Activated naive CD8-positive, alpha-beta T cell treated with anti-CD3 and anti-CD28 coated beads, Interleukin-2, amount 50 U/mL, for 24 hours (primary cell): ENCODE measurements at regions not wholly inside any gene's neighbourhood (a gene's known extent, or its start where the extent isn't known, plus 50 kb on each side); places are given as distances from the start of the nearest gene placed in this dataset.

Experiments used
- ATAC-seq: fragments of 150-1000 bp; cut with Tn5 transposase; one replicate; pipeline ENCODE4 v1.10.0; 2021
- DNase-seq: peaks from one replicate; pipeline ENCODE4 v3.0.0; 2021
- H3K27ac Mint-ChIP-seq: one replicate; pipeline ENCODE4 v1.8.0; 2021; ENCODE audit warnings: mild to moderate bottlenecking, mixed read lengths
- H3K27me3 Mint-ChIP-seq: one replicate; pipeline ENCODE4 v1.8.0; 2021; ENCODE audit warnings: mixed read lengths
- H3K36me3 Mint-ChIP-seq: one replicate; pipeline ENCODE4 v1.8.0; 2021; ENCODE audit warnings: low read depth, mixed read lengths
- H3K4me1 Mint-ChIP-seq: one replicate; pipeline ENCODE4 v1.8.0; 2021; ENCODE audit warnings: mixed read lengths
- H3K4me3 Mint-ChIP-seq: one replicate; pipeline ENCODE4 v1.8.0; 2021; ENCODE audit warnings: mild to moderate bottlenecking, moderate library complexity, mixed read lengths
- H3K9me3 Mint-ChIP-seq: one replicate; pipeline ENCODE4 v1.8.0; 2021; ENCODE audit warnings: mixed read lengths

GRCh38 chr5:143739746-143740145 lies 72.2 kb upstream of the HMHB1 start:
- no peaks in the 10 kb centered on the region for H3K27me3 Mint-ChIP-seq
- no peak overlapping the region for H3K4me3 Mint-ChIP-seq
- no peaks in the 10 kb centered on the region for H3K36me3 Mint-ChIP-seq
- H3K4me1 Mint-ChIP-seq: peaks cover 4% of the 10 kb centered on the region
- H3K9me3 Mint-ChIP-seq: no peaks in the 10 kb centered on the region
- DNase-seq (no peak), ATAC-seq (no peak)
- H3K27ac Mint-ChIP-seq: no peak overlapping the region

DNA sequence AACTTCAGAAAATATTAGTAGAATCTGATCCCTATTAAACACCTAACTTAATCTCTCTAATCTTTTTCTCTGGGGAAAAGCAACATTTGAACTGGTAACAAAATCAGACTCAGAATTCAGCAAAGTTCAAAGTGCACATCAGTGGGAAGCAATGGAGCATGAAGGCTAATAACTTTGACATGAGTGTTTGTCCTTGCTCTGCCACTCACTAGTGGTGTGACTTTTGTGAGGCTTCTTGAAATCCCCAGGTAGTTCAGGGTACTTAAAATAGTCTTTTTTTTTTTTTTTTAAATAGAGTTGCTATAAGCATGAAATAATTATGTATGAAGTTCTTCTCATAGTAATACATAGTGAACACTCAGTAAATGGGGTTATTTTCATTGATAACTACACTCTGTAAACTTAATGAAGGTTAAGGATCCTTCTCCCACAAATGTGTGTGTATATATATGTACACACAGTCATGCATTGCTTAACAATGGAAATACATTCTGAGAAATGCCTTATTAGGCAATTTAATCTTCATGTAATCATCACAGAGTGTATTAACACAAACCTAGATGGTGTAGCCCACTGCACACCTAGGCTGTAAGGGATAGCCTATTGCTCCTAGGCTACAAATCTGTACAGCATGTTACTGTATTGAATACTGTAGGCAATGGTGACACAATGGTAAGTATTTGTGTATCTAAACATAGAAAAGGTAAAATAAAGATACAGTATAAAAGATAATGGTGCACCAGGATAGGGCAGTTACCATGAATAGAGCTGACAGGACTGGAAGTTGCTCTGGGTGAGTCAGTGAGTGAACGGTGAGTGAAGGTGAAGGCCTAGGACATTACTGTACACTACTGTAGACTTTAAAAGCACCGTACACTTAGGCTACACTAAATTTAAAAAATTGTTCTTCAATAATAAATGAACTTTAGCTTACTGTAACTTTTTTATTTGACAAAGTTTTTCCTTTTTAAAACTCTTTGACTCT lies 73.3 kb upstream of the HMHB1 start:
- no peaks in the 10 kb centered on the region for H3K36me3 Mint-ChIP-seq
- H3K27me3 Mint-ChIP-seq: no peaks in the 10 kb centered on the region
- no peak for ATAC-seq
- H3K9me3 Mint-ChIP-seq: no peaks in the 10 kb centered on the region
- H3K4me1 Mint-ChIP-seq: peaks cover 4% of the 10 kb centered on the region
- no peak overlapping the region for H3K27ac Mint-ChIP-seq
- no peak overlapping the region for H3K4me3 Mint-ChIP-seq
- no peak for DNase-seq

GRCh38 chr5:143737062-143737461 lies 74.9 kb upstream of the HMHB1 start:
- ATAC-seq: no peak
- Mint-ChIP-seq H3K4me1 (peaks cover 4% of the 10 kb centered on the region), H3K27ac (no peak overlapping the region), H3K9me3 (no peaks in the 10 kb centered on the region), H3K36me3 (no peaks in the 10 kb centered on the region), H3K27me3 (no peaks in the 10 kb centered on the region), H3K4me3 (no peak overlapping the region)
- DNase-seq: no peak

DNA sequence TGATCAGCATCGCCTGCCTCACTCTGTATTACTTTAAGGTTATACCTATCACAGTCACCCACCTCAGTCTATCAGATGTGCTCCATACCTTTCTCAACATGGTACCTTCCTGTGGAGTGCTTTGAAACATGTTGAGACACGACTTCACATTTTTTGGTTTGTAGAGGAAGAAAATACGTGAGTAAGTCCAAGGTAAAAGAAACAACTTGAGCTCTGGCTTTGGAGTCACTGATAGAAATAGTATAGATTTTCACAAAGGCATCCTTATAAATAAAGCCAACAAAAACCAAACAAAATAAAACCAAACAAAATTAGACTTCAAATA lies 77.5 kb upstream of the HMHB1 start:
- Mint-ChIP-seq H3K27ac (no peak overlapping the region), H3K27me3 (no peaks in the 10 kb centered on the region), H3K4me3 (no peak overlapping the region), H3K4me1 (no peaks in the 10 kb centered on the region), H3K9me3 (no peaks in the 10 kb centered on the region), H3K36me3 (no peaks in the 10 kb centered on the region)
- DNase-seq (no peak), ATAC-seq (no peak)

GRCh38 chr5:143733665-143734455 lies 78.1 kb upstream of the HMHB1 start:
- Mint-ChIP-seq H3K36me3 (no peaks in the 10 kb centered on the region), H3K4me3 (no peak overlapping the region), H3K4me1 (no peaks in the 10 kb centered on the region), H3K9me3 (no peaks in the 10 kb centered on the region), H3K27me3 (peaks cover 2% of the 10 kb centered on the region), H3K27ac (no peak overlapping the region)
- DNase-seq (no peak), ATAC-seq (no peak)

DNA sequence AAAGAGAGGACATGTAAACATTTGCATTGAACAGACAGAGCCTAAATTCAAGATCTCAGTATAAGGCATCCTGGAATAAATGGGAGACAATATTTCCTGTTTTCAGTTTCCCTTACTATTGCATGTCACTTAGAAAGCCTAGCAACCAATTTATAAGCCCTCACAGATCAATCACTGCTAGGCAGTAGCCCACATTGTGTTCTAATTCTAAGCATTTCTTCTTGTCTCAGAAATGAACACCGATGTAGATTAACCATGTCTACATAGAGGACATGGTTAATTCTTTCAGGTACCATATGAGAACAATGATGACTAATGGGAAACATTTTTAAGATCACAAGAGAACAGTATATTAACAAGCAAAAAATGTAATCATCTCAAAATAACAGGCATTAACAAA lies 79.6 kb upstream of the HMHB1 start:
- peaks cover 2% of the 10 kb centered on the region for H3K27me3 Mint-ChIP-seq
- H3K9me3 Mint-ChIP-seq: no peaks in the 10 kb centered on the region
- DNase-seq: no peak
- no peak overlapping the region for H3K4me3 Mint-ChIP-seq
- no peak for ATAC-seq
- no peak overlapping the region for H3K27ac Mint-ChIP-seq
- no peaks in the 10 kb centered on the region for H3K4me1 Mint-ChIP-seq
- no peaks in the 10 kb centered on the region for H3K36me3 Mint-ChIP-seq

GRCh38 chr5:143730112-143730801 lies 81.7 kb upstream of the HMHB1 start:
- Mint-ChIP-seq H3K4me3 (no peak overlapping the region), H3K27me3 (peaks cover 2% of the 10 kb centered on the region), H3K9me3 (peaks cover 4% of the 10 kb centered on the region), H3K27ac (no peak overlapping the region), H3K36me3 (no peaks in the 10 kb centered on the region), H3K4me1 (no peaks in the 10 kb centered on the region)
- DNase-seq: no peak
- ATAC-seq: no peak

GRCh38 chr5:143729334-143729946 lies 82.5 kb upstream of the HMHB1 start:
- Mint-ChIP-seq H3K27me3 (peaks cover 5% of the 10 kb centered on the region), H3K4me3 (no peak overlapping the region), H3K9me3 (peaks cover 12% of the 10 kb centered on the region), H3K36me3 (peaks cover 4% of the 10 kb centered on the region), H3K4me1 (no peaks in the 10 kb centered on the region), H3K27ac (no peak overlapping the region)
- DNase-seq: no peak
- ATAC-seq: no peak

DNA sequence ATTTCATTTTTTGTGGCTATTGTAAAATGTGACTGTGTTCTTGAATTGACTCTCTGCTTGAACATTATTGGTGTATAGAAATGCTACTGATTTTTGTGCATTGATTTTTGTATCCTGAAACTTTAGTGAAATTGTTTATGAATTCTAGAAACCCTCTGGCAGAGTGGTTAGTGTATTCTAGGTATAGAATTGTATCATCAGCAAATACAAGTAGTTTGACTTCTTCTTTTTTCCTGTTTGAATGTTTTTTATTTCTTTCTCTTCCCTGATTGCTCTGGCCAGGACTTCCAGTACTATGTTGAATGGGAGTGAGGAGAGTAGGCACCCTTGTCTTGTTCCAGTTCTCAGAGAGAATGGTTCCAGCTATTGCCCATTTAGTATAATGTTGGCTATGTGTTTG lies 88.8 kb upstream of the HMHB1 start:
- DNase-seq (no peak), ATAC-seq (no peak)
- peaks cover 3% of the 10 kb centered on the region for H3K27me3 Mint-ChIP-seq
- no peaks in the 10 kb centered on the region for H3K4me1 Mint-ChIP-seq
- no peak overlapping the region for H3K4me3 Mint-ChIP-seq
- H3K27ac Mint-ChIP-seq: no peak overlapping the region
- H3K36me3 Mint-ChIP-seq: peaks cover 4% of the 10 kb centered on the region
- H3K9me3 Mint-ChIP-seq: peaks cover 22% of the 10 kb centered on the region

- Mint-ChIP-seq H3K9me3 (peaks cover 22% of the 10 kb centered on the region), H3K4me3 (no peak overlapping the region), H3K4me1 (no peaks in the 10 kb centered on the region), H3K27me3 (peaks cover 3% of the 10 kb centered on the region), H3K27ac (no peak overlapping the region), H3K36me3 (peaks cover 4% of the 10 kb centered on the region)
- no peak for DNase-seq
- no peak for ATAC-seq
Measured at GRCh38 chr5:143721925-143722324, 90.0 kb upstream of the HMHB1 start.

DNA sequence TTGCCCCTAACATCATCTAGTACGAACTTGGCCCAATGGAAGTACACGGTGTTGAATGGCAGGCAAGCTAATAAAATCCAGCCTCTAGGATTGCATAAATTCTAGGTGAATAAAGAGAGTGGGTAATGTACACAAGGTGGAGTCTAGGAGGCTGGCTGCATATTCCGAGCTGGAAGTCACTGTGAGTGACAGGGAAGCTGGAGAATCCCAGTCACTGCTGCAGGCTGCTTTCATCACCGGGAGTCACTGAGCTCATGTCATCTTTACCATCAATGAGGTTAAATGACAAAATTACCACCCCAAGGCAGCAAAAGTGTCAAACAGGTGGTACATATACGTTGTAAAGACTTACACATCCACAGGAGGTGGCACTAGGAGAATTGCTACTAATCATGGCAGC lies 91.3 kb upstream of the HMHB1 start:
- Mint-ChIP-seq H3K27ac (no peak overlapping the region), H3K4me1 (no peaks in the 10 kb centered on the region), H3K9me3 (peaks cover 21% of the 10 kb centered on the region), H3K4me3 (no peak overlapping the region), H3K36me3 (peaks cover 4% of the 10 kb centered on the region), H3K27me3 (peaks cover 3% of the 10 kb centered on the region)
- ATAC-seq: no peak
- DNase-seq: no peak

DNA sequence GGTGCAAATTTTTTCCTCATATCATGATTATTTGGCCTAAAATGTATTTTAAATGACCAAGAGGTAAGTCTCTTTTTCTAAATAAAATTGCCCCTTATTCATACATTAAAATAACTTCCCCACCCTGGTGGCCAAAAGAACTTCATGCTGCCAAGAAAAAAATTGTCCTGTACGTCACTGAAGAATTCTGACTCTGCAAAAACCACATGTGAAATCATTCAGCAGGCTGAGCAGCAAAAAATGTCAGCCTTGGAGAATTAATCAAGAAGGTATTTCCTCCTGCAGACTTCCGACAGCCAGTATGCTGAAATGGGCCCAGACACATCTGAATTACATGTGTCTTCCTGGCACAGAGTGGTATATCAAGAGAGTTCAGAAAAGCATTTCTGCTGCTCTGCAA lies 94.6 kb upstream of the HMHB1 start:
- no peak for DNase-seq
- Mint-ChIP-seq H3K27me3 (no peaks in the 10 kb centered on the region), H3K27ac (no peak overlapping the region), H3K36me3 (no peaks in the 10 kb centered on the region), H3K9me3 (no peaks in the 10 kb centered on the region), H3K4me3 (no peak overlapping the region), H3K4me1 (no peaks in the 10 kb centered on the region)
- no peak for ATAC-seq

GRCh38 chr5:143716881-143717280 lies 95.1 kb upstream of the HMHB1 start:
- Mint-ChIP-seq H3K36me3 (no peaks in the 10 kb centered on the region), H3K4me3 (no peak overlapping the region), H3K4me1 (no peaks in the 10 kb centered on the region), H3K27me3 (no peaks in the 10 kb centered on the region), H3K27ac (no peak overlapping the region), H3K9me3 (no peaks in the 10 kb centered on the region)
- DNase-seq: no peak
- no peak for ATAC-seq

GRCh38 chr5:143715616-143716015 lies 96.3 kb upstream of the HMHB1 start:
- H3K27me3 Mint-ChIP-seq: no peaks in the 10 kb centered on the region
- no peaks in the 10 kb centered on the region for H3K9me3 Mint-ChIP-seq
- no peaks in the 10 kb centered on the region for H3K36me3 Mint-ChIP-seq
- ATAC-seq (no peak), DNase-seq (no peak)
- H3K27ac Mint-ChIP-seq: no peak overlapping the region
- H3K4me3 Mint-ChIP-seq: no peak overlapping the region
- H3K4me1 Mint-ChIP-seq: no peaks in the 10 kb centered on the region
